Lower leg skin (tissue), 4 donors: ENCODE measurements at regions not wholly inside any gene's neighbourhood (a gene's known extent, or its start where the extent isn't known, plus 50 kb on each side); places are given as distances from the start of the nearest gene placed in this dataset.

Experiments used
- DNase-seq, 2 donors: peaks; one replicate each; pipeline ENCODE4 v3.0.0-alpha.2; 2019; ENCODE audit warnings: low spot score in 2 of 2
- H3K4me3 ChIP-seq: fragments of 200-600 bp; sonication (generic); 2 replicates; pipeline ENCODE4 v1.5.1; 2017; ENCODE audit warnings: mild to moderate bottlenecking, low read depth; ENCODE audit not compliant: poor library complexity, severe bottlenecking
- CTCF ChIP-seq, 3 donors: fragments of 450-650 bp; IDR thresholded peaks; one replicate each; pipeline ENCODE4 v1.5.1; 2016; ENCODE audit warnings: antibody characterized with exemption in 3 of 3, mild to moderate bottlenecking in 3 of 3, moderate library complexity in 2 of 3
- POLR2A ChIP-seq, 2 donors: fragments of 450-650 bp; IDR thresholded peaks; one replicate each; pipeline ENCODE4 v1.6.1; 2016 to 2017; ENCODE audit warnings: antibody characterized with exemption in 2 of 2, mild to moderate bottlenecking in 1 of 2, moderate library complexity in 1 of 2
- WGBS, 2 donors: methylation state at CpG; one replicate each; pipeline ENCODE4 v1.1.5; 2018; 5-methylcytosine and 5-hydroxymethylcytosine counted together
- intact Hi-C: fragments of 100-400 bp; cut with DNase I; formaldehyde crosslinking; loops from one replicate; pipeline ENCODE4 v1.15.0; 2023; ENCODE audit warnings: low total_unique reads

- no peak overlapping the region for H3K4me3 ChIP-seq
- DNase-seq: no peak
- 86 to 89% methylated on average over 2 of the region's 2 CpGs for WGBS, 2 donors
- no peak for TF ChIP-seq POLR2A (IDR thresholded peaks at IDR 0.05)
- TF ChIP-seq CTCF (IDR thresholded peaks at IDR 0.05): no peak
- intact Hi-C loops: no loop called here
Measured at GRCh38 chr7:84624927-84625326, 430.3 kb upstream of the SEMA3A start.

DNA sequence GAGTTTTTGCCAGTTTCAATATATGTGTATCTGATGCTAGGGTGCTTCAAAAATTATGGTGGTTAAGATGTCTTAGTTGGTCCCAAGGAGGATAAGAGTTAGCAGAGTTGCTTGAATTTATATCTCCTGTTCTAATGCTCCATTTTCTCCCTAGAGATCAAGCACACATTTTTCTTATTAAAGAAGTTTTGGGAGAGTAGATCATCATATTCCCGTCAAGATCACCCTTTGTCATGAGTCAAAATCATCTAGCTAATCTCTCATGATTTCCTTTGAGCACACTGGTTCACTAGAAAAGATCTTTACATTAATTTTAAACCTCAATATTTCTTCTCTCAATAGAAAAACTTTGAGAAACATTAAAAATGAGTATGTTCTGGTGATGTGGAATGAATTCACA, 429.9 kb upstream of the SEMA3A start:
- H3K4me3 ChIP-seq: no peak overlapping the region
- intact Hi-C loops: no loop called here
- TF ChIP-seq POLR2A (IDR thresholded peaks at IDR 0.05): no peak
- no peak for TF ChIP-seq CTCF (IDR thresholded peaks at IDR 0.05)
- WGBS, 2 donors: 47 to 62% methylated on average over 1 of the region's 1 CpG
- DNase-seq: no peak

DNA sequence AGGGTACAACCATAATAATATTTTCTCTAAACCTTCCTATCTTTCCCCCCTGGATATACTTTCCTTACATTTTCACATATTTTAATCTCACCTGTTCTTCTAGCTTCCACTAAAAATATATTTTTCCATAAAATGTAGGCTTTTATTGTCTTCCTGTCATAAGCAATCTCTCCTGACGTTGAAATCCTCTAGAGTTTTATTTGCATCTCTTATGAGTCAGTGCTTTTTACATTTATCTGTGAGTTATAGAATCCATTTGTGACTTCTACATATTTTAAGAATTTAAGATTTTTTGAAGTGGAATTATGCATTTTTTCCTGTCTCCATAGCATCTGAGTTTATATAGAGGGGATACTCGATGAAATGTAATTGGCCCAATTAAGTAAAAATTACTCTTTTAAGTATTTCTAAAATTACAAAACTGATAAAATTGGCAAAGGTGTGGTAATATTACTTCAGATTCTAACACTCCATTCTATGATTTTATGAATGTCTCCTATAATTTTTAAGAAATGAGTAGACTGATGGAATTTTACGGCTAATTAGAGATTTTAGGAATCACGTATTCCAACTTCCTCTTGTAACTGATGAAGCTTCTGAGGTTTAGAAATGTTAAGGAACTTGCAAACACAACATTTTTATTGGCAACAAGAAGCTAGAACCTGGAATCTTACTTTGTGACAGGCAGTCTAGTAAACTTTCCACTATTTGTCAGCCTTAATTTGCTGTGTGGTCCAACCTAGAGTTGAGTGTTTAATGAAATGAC, 422.9 kb upstream of the SEMA3A start:
- H3K4me3 ChIP-seq: no peak overlapping the region
- 80% methylated on average over 4 of the region's 4 CpGs for WGBS, 2 donors
- intact Hi-C loops: no loop called here
- no peak for TF ChIP-seq POLR2A (IDR thresholded peaks at IDR 0.05)
- no peak for TF ChIP-seq CTCF (IDR thresholded peaks at IDR 0.05)
- no peak for DNase-seq

GRCh38 chr7:84614821-84615501, 420.4 kb upstream of the SEMA3A start:
- no peak overlapping the region for H3K4me3 ChIP-seq
- TF ChIP-seq POLR2A (IDR thresholded peaks at IDR 0.05) (no peak), CTCF (IDR thresholded peaks at IDR 0.05) (no peak)
- intact Hi-C loops: no loop called here
- DNase-seq: no peak

DNA sequence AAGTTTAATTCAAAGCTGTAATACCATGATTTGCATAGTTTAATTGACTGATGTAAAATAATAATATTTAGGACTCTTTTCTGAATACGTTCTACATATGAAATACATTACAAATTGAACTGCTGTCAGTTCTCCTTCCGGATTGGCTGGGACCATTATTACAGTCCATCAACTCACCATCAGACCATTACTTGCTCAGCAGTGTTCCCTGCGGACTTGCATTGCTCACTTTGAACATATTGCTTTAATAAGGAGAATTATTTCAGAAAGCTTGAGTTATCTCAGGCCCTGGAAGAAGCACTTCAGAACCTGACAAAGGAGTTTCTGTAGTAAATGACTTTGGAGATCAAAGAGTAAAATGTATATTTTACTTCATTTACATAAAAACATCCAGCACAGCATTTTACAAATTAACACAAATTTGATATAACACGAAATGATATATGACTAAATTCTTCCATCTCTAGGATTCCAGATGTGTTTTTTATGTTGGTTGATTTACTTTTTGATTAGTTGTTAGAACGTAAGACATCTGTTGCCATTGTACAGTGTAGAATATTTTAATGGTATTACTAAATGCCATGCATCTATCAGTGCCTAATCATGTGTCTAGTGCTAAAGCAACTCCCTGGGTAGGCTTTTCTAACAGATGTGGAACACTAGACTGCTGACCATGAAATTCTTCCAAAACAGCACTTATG, 418.5 kb upstream of the SEMA3A start:
- 53 to 69% methylated on average over 5 of the region's 5 CpGs for WGBS, 2 donors
- H3K4me3 ChIP-seq: no peak overlapping the region
- intact Hi-C loops: no loop called here
- no peak for TF ChIP-seq CTCF (IDR thresholded peaks at IDR 0.05)
- no peak for TF ChIP-seq POLR2A (IDR thresholded peaks at IDR 0.05)
- no peak for DNase-seq
